Gastroesophageal sphincter (tissue), 3 donors: ENCODE measurements at regions not wholly inside any gene's neighbourhood (a gene's known extent, or its start where the extent isn't known, plus 50 kb on each side); places are given as distances from the start of the nearest gene placed in this dataset.

Experiments
- POLR2A ChIP-seq, 2 donors: fragments of 450-650 bp; IDR thresholded peaks; one replicate each; pipeline ENCODE4 v1.6.1; 2017; ENCODE audit warnings: antibody characterized with exemption in 2 of 2, mild to moderate bottlenecking in 2 of 2, moderate library complexity in 1 of 2
- TF ChIP-seq, protein P1 (sequence below), 4 experiments: fragments of 200-600 bp in 2 of 4; fragments of 450-650 bp in 2 of 4; sonication (generic) in 1 of 4; IDR thresholded peaks; one replicate each; pipeline ENCODE4 v1.5.1; 2017 to 2019; ENCODE audit warnings: antibody characterized with exemption in 4 of 4, mild to moderate bottlenecking in 2 of 4, moderate library complexity in 2 of 4

- TF ChIP-seq, protein P1, sequence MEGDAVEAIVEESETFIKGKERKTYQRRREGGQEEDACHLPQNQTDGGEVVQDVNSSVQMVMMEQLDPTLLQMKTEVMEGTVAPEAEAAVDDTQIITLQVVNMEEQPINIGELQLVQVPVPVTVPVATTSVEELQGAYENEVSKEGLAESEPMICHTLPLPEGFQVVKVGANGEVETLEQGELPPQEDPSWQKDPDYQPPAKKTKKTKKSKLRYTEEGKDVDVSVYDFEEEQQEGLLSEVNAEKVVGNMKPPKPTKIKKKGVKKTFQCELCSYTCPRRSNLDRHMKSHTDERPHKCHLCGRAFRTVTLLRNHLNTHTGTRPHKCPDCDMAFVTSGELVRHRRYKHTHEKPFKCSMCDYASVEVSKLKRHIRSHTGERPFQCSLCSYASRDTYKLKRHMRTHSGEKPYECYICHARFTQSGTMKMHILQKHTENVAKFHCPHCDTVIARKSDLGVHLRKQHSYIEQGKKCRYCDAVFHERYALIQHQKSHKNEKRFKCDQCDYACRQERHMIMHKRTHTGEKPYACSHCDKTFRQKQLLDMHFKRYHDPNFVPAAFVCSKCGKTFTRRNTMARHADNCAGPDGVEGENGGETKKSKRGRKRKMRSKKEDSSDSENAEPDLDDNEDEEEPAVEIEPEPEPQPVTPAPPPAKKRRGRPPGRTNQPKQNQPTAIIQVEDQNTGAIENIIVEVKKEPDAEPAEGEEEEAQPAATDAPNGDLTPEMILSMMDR (IDR thresholded peaks at IDR 0.05), result no peak
- TF ChIP-seq POLR2A (IDR thresholded peaks at IDR 0.05), result no peak
Observed at GRCh38 chr9:7461791-7462190, 337.8 kb downstream of the DMAC1 start.
